Esophagus squamous epithelium (tissue), 4 donors: ENCODE measurements at regions not wholly inside any gene's neighbourhood (a gene's known extent, or its start where the extent isn't known, plus 50 kb on each side); places are given as distances from the start of the nearest gene placed in this dataset.

Source experiments
- POLR2A ChIP-seq, 4 donors: fragments of 450-650 bp; IDR thresholded peaks; one replicate each; pipeline ENCODE4 v1.6.1; 2017; ENCODE audit warnings: antibody characterized with exemption in 4 of 4, mild to moderate bottlenecking in 4 of 4, moderate library complexity in 3 of 4
- TF ChIP-seq, protein P1 (sequence below), 6 experiments: fragments of 450-650 bp in 4 of 6; fragments of 200-600 bp in 2 of 6; sonication (generic) in 2 of 6; IDR thresholded peaks; one replicate each; pipeline ENCODE4 v1.5.1; 2016 to 2019; ENCODE audit warnings: antibody characterized with exemption in 6 of 6, mild to moderate bottlenecking in 4 of 6, moderate library complexity in 4 of 6

DNA sequence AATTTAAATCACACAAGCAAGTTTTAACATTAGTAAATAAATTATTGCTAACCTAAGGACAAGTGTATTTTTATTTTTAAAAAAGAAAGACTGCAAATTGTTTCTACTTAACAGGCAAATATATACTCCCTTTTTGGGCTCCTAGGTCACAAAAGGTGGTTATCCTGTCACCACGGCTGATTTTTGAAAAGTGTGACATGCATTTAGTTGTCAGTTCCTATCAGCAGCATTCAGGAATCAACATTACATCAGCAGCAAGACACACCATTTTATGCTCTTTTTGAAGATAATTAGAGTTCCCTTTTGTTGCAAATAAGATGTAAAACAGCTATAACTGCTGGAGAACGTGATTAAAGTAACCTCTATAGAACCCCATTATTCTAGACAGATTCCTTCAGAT is 357.5 kb upstream of the TMCO5A start:
- TF ChIP-seq, protein P1, sequence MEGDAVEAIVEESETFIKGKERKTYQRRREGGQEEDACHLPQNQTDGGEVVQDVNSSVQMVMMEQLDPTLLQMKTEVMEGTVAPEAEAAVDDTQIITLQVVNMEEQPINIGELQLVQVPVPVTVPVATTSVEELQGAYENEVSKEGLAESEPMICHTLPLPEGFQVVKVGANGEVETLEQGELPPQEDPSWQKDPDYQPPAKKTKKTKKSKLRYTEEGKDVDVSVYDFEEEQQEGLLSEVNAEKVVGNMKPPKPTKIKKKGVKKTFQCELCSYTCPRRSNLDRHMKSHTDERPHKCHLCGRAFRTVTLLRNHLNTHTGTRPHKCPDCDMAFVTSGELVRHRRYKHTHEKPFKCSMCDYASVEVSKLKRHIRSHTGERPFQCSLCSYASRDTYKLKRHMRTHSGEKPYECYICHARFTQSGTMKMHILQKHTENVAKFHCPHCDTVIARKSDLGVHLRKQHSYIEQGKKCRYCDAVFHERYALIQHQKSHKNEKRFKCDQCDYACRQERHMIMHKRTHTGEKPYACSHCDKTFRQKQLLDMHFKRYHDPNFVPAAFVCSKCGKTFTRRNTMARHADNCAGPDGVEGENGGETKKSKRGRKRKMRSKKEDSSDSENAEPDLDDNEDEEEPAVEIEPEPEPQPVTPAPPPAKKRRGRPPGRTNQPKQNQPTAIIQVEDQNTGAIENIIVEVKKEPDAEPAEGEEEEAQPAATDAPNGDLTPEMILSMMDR (IDR thresholded peaks at IDR 0.05) = no peak
- no peak for TF ChIP-seq POLR2A (IDR thresholded peaks at IDR 0.05)
